ENCODE measurements at regions not wholly inside any gene's neighbourhood (a gene's known extent, or its start where the extent isn't known, plus 50 kb on each side); places are given as distances from the start of the nearest gene placed in this dataset.
"Not testable (repeated sequence)": the region's sequence is repeated elsewhere in the genome, so short reads cannot be mapped to it uniquely, and the experiment has no call there.

DNA sequence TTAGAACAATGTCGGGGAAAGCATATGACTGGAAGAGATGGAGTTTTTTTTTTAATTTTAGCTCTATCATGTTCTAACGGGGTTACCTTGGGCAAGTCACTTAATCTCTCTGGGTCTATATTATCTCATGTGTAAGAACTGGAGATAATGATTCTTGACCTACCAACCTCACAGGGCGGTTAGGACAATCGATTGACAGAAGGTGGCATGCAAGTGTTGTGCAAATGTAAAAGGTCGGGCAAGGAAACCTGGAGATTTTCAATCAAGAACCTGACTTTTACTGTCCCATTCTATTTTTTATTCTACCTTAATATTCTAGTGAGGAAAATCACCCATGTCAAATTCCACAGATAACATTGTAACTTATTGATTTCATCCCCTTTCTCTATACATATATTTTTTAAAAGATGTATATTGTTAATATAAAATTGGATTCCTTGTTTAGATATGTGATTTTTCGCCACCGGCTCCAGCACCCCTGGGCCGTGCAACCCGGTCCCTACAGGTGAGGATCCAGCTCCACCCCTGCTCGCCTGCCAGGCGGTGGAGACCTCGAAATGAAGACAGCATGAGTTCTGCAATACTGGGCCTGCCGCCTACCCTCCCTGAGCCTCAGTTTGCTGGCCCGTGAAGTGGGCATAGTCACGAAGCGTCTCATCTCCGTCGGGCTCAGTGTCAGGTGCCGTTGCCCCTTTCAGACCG is 497.6 kb upstream of the PHF14 start:
- TF ChIP-seq, protein P1, sequence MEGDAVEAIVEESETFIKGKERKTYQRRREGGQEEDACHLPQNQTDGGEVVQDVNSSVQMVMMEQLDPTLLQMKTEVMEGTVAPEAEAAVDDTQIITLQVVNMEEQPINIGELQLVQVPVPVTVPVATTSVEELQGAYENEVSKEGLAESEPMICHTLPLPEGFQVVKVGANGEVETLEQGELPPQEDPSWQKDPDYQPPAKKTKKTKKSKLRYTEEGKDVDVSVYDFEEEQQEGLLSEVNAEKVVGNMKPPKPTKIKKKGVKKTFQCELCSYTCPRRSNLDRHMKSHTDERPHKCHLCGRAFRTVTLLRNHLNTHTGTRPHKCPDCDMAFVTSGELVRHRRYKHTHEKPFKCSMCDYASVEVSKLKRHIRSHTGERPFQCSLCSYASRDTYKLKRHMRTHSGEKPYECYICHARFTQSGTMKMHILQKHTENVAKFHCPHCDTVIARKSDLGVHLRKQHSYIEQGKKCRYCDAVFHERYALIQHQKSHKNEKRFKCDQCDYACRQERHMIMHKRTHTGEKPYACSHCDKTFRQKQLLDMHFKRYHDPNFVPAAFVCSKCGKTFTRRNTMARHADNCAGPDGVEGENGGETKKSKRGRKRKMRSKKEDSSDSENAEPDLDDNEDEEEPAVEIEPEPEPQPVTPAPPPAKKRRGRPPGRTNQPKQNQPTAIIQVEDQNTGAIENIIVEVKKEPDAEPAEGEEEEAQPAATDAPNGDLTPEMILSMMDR (IDR thresholded peaks at IDR 0.05) = no peak
- no peak for DNase-seq

DNA sequence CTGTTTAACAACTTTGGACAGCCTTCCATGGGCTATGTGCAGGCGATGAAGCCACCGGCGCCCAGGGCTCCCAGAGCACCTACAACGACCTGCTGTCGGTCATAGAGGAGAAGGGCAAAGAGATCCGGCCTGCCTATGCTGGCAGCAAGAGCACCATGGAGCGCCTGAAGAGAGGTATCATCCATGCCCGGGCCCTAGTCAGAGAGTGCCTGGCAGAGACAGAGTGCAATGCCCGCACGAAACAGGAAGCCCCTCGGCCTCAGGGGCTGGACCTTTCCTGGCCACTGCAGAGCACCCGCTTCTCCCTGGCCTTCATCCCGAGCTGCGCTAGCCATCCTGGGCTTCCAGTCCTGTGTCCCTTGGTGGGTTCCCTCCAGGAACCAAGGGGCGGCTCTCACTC is 497.0 kb upstream of the PHF14 start:
- Histone ChIP-seq H3K9me3 (no peaks in the 10 kb centered on the region), H3K4me3 (no peak overlapping the region), H3K4me1 (no peaks in the 10 kb centered on the region), H3K36me3 (no peaks in the 10 kb centered on the region), H3K27me3 (peaks cover 0 to 5% of the 10 kb centered on the region in 2 donors), H3K27ac (no peak overlapping the region)
- TF ChIP-seq, protein P1 (IDR thresholded peaks at IDR 0.05) = no peak
- DNase-seq = no peak
- intact Hi-C loops (cut with DNase I; ENCODE audit: low total_unique reads) = no loop called here

More for the DNA sequence above, 497.6 kb upstream of the PHF14 start:
- Histone ChIP-seq H3K9me3 (no peaks in the 10 kb centered on the region), H3K27me3 (peaks cover 0 to 5% of the 10 kb centered on the region in 2 donors), H3K36me3 (no peaks in the 10 kb centered on the region), H3K4me1 (no peaks in the 10 kb centered on the region), H3K4me3 (no peak overlapping the region), H3K27ac (no peak overlapping the region)
- intact Hi-C loops (cut with DNase I; ENCODE audit: low total_unique reads) = no loop called here

DNA sequence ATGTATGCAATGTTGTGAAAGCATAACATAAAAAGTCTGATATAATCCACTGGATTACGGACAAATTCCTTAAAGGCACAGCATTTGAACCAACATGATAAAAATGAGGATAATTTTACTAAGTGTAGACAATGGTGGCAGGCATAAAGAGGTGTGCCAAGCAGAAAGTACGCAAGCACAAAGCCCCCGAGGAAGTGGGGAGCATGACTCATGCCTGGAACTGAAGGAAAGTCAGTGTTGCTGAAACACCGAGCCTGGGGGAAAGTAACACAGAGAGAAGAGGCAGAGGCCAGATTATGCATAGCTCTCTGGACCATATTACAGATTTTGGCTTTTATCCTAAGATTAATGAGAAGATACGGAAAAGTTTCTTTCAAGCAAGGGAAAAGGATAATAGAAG is 490.0 kb upstream of the PHF14 start:
- TF ChIP-seq, protein P1 (IDR thresholded peaks at IDR 0.05) = no peak
- H3K9me3 ChIP-seq = no peaks in the 10 kb centered on the region
- DNase-seq = no peak
- intact Hi-C loops (cut with DNase I; ENCODE audit: low total_unique reads) = no loop called here
- no peak overlapping the region for H3K4me3 ChIP-seq
- H3K36me3 ChIP-seq = no peaks in the 10 kb centered on the region
- H3K27ac ChIP-seq = no peak overlapping the region
- H3K27me3 ChIP-seq = no peaks in the 10 kb centered on the region
- no peaks in the 10 kb centered on the region for H3K4me1 ChIP-seq

DNA sequence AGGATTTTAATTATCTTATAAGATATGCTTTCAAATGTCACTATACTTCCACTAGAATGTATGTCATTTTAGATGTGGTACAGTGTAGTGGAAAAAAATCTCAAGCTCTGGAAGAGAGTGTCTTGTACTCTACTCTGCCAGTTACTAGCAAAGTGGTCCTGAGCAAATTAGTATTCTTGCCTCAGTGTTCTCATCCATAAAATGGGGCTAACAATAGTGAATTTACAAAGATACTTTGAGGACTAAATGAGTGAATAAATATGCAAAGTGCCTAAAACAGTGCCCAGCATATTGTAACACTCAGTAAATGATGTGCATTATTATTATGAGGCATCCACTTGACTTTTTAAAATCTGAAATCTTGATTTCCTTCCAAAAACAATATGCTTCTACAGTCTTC is 488.9 kb upstream of the PHF14 start:
- no peaks in the 10 kb centered on the region for H3K36me3 ChIP-seq
- DNase-seq = no peak
- no peaks in the 10 kb centered on the region for H3K27me3 ChIP-seq
- H3K27ac ChIP-seq = no peak overlapping the region
- H3K4me1 ChIP-seq = no peaks in the 10 kb centered on the region
- no peaks in the 10 kb centered on the region for H3K9me3 ChIP-seq
- H3K4me3 ChIP-seq = no peak overlapping the region
- intact Hi-C loops (cut with DNase I; ENCODE audit: low total_unique reads) = no loop called here
- TF ChIP-seq, protein P1 (IDR thresholded peaks at IDR 0.05) = no peak

DNA sequence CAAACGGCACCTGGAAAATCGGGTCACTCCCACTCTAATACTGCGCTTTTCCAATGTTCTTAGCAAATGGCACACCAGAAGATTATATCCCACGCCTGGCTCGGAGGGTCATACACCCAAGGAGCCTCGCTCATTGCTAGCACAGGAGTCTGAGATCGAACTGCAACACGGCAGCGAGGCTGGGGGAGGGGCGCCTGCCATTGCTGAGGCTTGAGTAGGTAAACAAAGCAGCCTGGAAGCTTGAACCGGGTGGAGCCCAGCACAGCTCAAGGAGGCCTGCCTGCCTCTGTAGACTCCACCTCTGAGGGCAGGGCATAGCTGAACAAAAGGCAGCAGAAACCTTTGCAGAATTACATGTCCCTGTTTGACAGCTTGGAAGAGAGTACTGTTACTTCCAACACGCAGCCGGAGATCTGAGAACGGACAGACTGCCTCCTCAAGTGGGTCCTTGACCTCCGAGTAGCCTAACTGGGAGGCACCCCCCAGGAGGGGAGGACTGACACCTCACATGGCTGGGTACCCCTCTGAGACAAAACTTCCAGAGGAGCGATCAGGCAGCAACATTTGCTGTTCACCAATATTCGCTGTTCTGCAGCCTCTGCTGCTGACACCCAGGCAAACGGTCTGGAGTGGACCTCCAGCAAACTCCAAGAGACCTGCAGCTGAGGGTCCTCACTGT is 472.3 kb upstream of the PHF14 start:
- H3K27ac ChIP-seq; H3K36me3 ChIP-seq; H3K4me1 ChIP-seq; intact Hi-C loops (cut with DNase I; ENCODE audit: low total_unique reads); H3K4me3 ChIP-seq; H3K27me3 ChIP-seq; DNase-seq: not testable (repeated sequence)
- H3K9me3 ChIP-seq = peaks cover 0 to 18% (median 0%) of the 10 kb centered on the region in 3 donors

DNA sequence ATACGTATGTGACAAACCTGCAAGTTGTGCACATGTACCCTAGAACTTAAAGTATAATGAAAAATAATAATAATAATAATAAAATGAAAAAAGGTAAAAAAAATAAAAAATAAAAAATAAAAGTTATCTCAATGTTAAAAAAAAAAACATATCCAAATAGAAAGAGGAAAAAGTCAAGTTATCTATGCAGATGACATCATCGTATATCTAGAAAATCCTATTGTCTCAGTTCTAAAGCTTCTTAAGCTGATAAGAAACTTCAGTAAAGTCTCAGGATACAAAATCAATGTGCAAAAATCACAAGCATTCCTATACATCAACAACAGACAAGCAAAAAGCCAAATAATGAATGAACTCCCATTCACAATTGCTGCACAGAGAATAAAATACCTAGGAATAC is 466.6 kb upstream of the PHF14 start:
- TF ChIP-seq, protein P1 (IDR thresholded peaks at IDR 0.05) = no peak
- Histone ChIP-seq H3K27ac (no peak overlapping the region), H3K9me3 (no peaks in the 10 kb centered on the region), H3K4me3 (no peak overlapping the region), H3K4me1 (no peaks in the 10 kb centered on the region), H3K27me3 (no peaks in the 10 kb centered on the region), H3K36me3 (no peaks in the 10 kb centered on the region)
- DNase-seq = no peak
- intact Hi-C loops (cut with DNase I; ENCODE audit: low total_unique reads) = no loop called here

Measured in tibial artery (tissue), 4 donors.